ENCODE measurements at regions not wholly inside any gene's neighbourhood (a gene's known extent, or its start where the extent isn't known, plus 50 kb on each side); places are given as distances from the start of the nearest gene placed in this dataset.

DNA sequence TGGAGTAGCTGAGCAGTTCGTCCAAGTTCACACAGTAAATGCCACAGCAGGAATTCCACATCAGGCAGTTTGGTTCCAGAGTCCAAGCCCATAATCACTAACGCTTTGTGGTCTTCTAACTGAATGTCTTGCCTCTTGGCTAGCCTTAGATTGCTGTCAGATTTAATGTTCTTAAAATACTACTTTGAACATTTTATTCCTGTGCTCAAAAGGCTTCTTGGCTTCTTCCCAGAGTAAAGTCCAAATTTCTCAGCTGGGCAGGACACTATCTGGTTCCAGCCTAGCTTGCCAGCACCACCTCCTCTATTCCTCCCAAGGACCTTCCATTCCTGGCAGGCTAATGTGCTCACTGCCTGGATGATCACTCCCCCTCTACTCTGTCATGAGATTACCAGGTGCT lies 256.9 kb downstream of the SQOR start:
- ChIA-PET POLR2A (no interaction called here), CTCF (ENCODE audit: low intra/inter-chr PET ratio, low total read pairs) (no interaction called here)
- Histone ChIP-seq H3K79me2 (ENCODE audit: insufficient read depth, low read length) (no peaks in the 10 kb centered on the region), H3K4me3 (replicated peaks in 1 of 3; ENCODE audit: insufficient read depth in 1 of 3, low read depth in 2 of 3, low read length in 3 of 3) (no peak overlapping the region), H3K4me2 (ENCODE audit: low read depth, low read length) (no peak overlapping the region), H2AFZ (ENCODE audit: low read length) (no peak overlapping the region), H3K9me3 (ENCODE audit: low read length) (no peaks in the 10 kb centered on the region), H3K27me3 (ENCODE audit: control insufficient read depth in 1 of 2, insufficient read depth in 2 of 2, low read length in 2 of 2) (no peaks in the 10 kb centered on the region), H3K27ac (ENCODE audit: extremely low read length, insufficient read depth, low read length) (no peak overlapping the region), H3K4me1 (ENCODE audit: insufficient read depth, low read length) (no peaks in the 10 kb centered on the region), H4K20me1 (ENCODE audit: insufficient read depth, low read length) (no peaks in the 10 kb centered on the region; the same call in 1 of the 2 replicates), H3K36me3 (replicated peaks in 1 of 2; ENCODE audit: control insufficient read depth in 1 of 2, insufficient read depth in 2 of 2, low read length in 2 of 2) (no peaks in the 10 kb centered on the region), H3K9ac (ENCODE audit: insufficient read depth, low read depth, low read length) (no peak overlapping the region)
- no peak for TF ChIP-seq ZSCAN12 (CRISPR knock-in tag; IDR thresholded peaks at IDR 0.05)
- TF ChIP-seq, protein P1, sequence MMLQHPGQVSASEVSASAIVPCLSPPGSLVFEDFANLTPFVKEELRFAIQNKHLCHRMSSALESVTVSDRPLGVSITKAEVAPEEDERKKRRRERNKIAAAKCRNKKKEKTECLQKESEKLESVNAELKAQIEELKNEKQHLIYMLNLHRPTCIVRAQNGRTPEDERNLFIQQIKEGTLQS (CRISPR knock-in tag; IDR thresholded peaks at IDR 0.05): no peak
- no peak for TF ChIP-seq NR2F6 (IDR thresholded peaks at IDR 0.05)
- TF ChIP-seq NR2F6 (CRISPR knock-in tag; IDR thresholded peaks at IDR 0.05): no peak
- TF ChIP-seq ZKSCAN8 (CRISPR knock-in tag; IDR thresholded peaks at IDR 0.05; ENCODE audit: borderline replicate concordance): no peak
- TF ChIP-seq RXRA (CRISPR knock-in tag; IDR thresholded peaks at IDR 0.05): no peak
- TF ChIP-seq ZNF382 (CRISPR knock-in tag; IDR thresholded peaks at IDR 0.05; ENCODE audit: borderline replicate concordance): no peak
- no peak for TF ChIP-seq SMAD9 (CRISPR knock-in tag; IDR thresholded peaks at IDR 0.05)
- TF ChIP-seq ZNF75D (CRISPR knock-in tag; IDR thresholded peaks at IDR 0.05; ENCODE audit: borderline replicate concordance): no peak
- TF ChIP-seq, protein P2, sequence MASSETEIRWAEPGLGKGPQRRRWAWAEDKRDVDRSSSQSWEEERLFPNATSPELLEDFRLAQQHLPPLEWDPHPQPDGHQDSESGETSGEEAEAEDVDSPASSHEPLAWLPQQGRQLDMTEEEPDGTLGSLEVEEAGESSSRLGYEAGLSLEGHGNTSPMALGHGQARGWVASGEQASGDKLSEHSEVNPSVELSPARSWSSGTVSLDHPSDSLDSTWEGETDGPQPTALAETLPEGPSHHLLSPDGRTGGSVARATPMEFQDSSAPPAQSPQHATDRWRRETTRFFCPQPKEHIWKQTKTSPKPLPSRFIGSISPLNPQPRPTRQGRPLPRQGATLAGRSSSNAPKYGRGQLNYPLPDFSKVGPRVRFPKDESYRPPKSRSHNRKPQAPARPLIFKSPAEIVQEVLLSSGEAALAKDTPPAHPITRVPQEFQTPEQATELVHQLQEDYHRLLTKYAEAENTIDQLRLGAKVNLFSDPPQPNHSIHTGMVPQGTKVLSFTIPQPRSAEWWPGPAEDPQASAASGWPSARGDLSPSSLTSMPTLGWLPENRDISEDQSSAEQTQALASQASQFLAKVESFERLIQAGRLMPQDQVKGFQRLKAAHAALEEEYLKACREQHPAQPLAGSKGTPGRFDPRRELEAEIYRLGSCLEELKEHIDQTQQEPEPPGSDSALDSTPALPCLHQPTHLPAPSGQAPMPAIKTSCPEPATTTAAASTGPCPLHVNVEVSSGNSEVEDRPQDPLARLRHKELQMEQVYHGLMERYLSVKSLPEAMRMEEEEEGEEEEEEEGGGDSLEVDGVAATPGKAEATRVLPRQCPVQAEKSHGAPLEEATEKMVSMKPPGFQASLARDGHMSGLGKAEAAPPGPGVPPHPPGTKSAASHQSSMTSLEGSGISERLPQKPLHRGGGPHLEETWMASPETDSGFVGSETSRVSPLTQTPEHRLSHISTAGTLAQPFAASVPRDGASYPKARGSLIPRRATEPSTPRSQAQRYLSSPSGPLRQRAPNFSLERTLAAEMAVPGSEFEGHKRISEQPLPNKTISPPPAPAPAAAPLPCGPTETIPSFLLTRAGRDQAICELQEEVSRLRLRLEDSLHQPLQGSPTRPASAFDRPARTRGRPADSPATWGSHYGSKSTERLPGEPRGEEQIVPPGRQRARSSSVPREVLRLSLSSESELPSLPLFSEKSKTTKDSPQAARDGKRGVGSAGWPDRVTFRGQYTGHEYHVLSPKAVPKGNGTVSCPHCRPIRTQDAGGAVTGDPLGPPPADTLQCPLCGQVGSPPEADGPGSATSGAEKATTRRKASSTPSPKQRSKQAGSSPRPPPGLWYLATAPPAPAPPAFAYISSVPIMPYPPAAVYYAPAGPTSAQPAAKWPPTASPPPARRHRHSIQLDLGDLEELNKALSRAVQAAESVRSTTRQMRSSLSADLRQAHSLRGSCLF (CRISPR knock-in tag; IDR thresholded peaks at IDR 0.05; ENCODE audit: borderline replicate concordance): no peak
- no peak for TF ChIP-seq ZNF570 (CRISPR knock-in tag; IDR thresholded peaks at IDR 0.05; ENCODE audit: borderline replicate concordance)
- TF ChIP-seq, protein P3, sequence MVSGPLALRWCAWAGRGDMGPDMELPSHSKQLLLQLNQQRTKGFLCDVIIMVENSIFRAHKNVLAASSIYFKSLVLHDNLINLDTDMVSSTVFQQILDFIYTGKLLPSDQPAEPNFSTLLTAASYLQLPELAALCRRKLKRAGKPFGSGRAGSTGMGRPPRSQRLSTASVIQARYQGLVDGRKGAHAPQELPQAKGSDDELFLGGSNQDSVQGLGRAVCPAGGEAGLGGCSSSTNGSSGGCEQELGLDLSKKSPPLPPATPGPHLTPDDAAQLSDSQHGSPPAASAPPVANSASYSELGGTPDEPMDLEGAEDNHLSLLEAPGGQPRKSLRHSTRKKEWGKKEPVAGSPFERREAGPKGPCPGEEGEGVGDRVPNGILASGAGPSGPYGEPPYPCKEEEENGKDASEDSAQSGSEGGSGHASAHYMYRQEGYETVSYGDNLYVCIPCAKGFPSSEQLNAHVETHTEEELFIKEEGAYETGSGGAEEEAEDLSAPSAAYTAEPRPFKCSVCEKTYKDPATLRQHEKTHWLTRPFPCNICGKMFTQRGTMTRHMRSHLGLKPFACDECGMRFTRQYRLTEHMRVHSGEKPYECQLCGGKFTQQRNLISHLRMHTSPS (CRISPR knock-in tag; IDR thresholded peaks at IDR 0.05; ENCODE audit: low read depth): no peak
- no peak for TF ChIP-seq KMT2B (CRISPR knock-in tag; IDR thresholded peaks at IDR 0.05)
- no peak for TF ChIP-seq ATAD3A (CRISPR knock-in tag; IDR thresholded peaks at IDR 0.05)
- TF ChIP-seq SETDB1 (CRISPR knock-in tag; IDR thresholded peaks at IDR 0.05; ENCODE audit: borderline replicate concordance): no peak
- no peak for TF ChIP-seq NKX3-1 (CRISPR knock-in tag; IDR thresholded peaks at IDR 0.05)
- no peak for TF ChIP-seq TAF15 (IDR thresholded peaks at IDR 0.05; ENCODE audit: low read depth, low read length, poor library complexity, severe bottlenecking)
- no peak for ATAC-seq
- FAIRE-seq: no peak
- DNase-seq (ENCODE audit: low spot score): no peak
- in situ Hi-C loops (cut with HindIII; ENCODE audit: extremely low pct_ligation_motif_present, low pct_unique_long_range_greater_than_20kb): no loop called here
- intact Hi-C loops (cut with micrococcal nuclease; ENCODE audit: unreplicated experiment): no loop called here
- 0% methylated on average over 2 of the region's 2 CpGs for WGBS (ENCODE audit: low lambda C conversion rate)
- BruUV-seq (replicated peaks): no TSS peak
